HG02623 (cell line): ENCODE measurements at regions not wholly inside any gene's neighbourhood (a gene's known extent, or its start where the extent isn't known, plus 50 kb on each side); places are given as distances from the start of the nearest gene placed in this dataset.

ENCODE experiments used
- ATAC-seq: cut with Tn5 transposase; IDR thresholded peaks from one replicate; pipeline ENCODE4 v1.9.1; 2021; ENCODE audit warnings: moderate library complexity; ENCODE audit not compliant: unreplicated experiment

DNA sequence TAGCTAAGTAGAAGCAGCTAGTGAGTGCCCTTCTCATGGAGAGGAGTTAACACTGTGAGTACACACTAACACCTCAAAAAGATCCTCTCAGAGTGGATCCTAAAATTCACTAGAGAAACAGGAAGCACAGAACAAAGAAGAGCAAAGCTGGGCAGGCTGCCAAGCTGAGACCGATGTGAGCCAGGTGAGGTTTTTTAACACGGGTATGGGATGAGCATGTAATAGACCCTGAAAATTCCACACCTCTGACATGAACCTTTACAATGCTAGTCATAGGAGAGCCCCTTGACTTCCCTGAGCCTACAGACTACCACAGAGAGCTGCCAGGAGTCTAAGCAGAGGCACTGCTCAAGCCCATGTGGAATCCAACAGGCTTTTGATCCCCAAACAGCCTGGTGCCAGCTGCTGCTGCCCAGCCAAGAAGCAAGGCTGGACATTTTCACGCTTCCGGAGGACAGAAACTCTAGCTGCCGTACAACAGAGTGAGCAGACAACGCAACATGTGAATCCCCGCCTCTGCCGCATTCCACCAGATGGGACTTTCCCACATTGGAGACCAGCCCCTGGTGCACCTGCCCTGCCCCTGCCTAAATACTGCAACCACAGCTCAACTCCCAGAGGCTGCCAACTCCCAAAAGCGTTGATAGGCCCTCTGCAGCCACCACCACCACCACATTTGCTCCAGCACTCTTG, 280.8 kb downstream of the CDH10 start:
- no peak for ATAC-seq

DNA sequence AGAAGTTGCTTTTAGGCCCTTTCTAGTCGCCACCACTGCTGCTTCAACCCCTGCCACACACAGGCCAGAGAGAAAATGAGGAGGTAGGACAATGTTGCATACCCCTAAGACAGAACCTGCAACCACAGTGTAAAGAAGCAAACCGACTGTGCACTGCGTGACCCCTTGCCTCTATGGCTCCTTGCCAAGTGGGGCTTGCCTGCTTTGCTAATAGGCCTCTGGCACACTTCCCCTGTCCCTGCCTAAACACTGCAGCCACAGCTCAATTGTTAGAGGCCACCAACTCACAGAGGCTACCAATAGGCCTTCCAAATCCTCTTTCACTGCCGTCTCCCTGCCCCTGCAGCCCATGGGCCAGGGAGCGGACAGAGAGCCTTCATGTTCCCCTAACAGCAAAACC, 280.1 kb downstream of the CDH10 start:
- ATAC-seq = no peak

DNA sequence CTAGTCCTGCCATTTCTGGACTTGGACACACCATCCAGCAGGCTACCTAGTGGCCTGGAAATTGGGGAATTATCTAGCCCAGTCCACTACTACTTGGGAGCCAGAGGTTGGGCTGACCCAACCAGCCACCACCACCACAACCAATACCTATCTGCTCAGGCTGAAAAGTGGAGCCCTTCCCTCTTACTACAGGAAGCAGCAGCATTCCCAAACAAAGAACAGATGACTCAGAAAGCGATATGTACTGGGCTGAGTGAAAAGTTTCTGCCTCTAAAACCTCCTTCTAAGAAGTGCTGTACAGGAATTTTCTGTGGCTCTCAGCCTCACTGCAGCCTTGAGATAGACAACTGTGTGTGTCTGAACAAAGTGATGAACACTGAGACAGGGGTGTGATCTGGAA, 279.4 kb downstream of the CDH10 start:
- no peak for ATAC-seq

DNA sequence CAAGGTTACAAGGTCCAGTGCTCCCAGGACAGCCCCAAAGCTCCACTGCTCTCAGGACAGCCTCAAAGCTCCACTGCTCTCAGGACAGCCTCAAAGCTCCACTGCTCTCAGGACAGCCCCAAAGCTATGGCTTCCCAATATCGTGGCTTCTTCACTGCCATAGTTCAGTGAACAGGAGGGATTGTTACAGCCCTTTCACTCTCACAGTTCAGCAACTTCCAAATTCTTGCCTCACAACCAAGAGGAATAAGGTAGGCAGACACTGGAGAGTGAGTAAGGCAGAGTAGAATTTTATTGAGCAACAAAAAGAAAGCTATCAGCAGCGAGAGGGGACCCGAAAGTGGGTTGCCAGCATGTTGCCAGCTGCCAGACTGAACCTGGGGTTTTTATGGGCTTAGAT, 277.6 kb downstream of the CDH10 start:
- no peak for ATAC-seq

DNA sequence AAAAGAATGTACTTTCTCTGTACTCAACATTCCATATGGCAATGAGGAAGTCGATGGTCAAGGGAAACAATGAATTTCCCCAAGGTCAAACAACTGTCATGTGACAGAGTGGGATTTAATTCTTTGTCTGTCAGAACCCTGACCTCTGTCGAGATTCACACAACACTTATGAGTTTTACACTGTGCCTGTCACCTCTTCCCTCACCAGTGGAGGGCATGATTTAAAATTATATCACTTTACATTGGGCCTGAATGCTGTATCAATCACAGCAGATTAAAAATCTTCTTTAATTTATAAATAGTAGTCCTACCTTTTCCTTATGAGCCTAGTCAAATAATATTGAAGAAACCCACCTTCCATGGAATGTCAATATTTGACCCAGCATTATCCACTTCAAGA, 276.7 kb downstream of the CDH10 start:
- no peak for ATAC-seq

DNA sequence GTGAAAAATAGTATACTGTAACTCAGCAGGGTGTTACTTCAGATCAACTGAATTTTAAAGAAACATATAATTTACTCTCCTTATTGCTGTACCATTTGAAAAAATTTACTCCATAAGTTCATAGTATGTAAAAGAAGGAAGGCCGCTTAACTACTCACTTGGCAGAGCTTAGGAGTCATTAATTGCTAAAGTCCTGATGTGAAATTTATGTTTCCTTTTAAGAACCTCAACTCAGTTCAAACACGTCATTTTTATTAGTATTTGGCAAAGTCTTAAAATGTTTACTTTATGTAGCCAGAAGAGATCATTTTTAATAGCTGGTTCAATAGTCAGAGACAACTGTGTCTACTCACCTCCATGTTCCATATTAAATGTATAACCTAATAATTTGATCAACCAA, 268.6 kb downstream of the CDH10 start:
- ATAC-seq = no peak

DNA sequence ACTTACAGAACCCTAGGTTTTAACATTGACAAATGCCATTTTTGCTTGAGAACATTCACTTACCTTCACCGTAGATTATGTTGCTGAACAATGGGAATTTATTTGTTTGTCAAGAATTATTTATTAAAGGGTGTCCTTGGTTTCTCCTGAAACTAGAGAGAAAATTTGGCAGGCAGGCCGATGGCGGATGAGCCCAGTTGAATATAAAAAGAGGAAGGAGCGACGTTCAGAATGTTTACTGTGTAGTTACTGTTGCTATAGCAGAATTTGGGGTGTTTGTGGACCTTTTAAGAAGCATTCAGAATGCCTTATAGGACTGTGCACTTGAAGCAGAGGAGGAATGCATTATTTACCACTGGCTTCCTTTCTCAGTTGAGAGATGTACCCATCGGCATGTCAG, 268.2 kb downstream of the CDH10 start:
- no peak for ATAC-seq

DNA sequence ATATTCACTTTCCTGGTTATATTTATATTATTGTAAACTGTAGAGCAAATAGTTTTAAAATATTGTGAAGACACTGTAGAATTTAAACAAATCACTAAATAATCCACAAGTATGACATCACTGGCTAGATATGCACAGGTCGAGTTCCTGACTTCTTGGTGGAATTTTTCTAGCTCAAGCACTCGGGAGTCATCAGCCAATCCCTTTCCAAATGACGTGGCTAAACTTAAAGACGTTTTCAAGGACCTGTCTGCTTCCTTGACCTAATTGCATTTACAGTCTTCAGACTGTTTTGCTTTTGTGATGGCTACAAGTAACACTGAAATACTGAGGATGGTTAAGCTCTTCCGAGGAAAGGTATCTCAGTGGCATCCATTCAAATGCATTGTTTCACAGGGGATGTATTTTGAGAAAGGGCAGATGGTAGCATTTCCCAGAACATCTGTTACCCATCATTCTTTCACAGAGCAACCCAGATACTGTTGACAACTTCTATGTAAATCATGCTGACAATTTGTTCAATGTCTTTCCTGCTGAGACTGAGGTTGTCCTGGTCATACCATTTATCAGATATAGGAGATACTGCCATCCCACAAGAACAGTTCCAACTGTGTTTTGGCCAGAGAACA, 262.8 kb downstream of the CDH10 start:
- no peak for ATAC-seq

DNA sequence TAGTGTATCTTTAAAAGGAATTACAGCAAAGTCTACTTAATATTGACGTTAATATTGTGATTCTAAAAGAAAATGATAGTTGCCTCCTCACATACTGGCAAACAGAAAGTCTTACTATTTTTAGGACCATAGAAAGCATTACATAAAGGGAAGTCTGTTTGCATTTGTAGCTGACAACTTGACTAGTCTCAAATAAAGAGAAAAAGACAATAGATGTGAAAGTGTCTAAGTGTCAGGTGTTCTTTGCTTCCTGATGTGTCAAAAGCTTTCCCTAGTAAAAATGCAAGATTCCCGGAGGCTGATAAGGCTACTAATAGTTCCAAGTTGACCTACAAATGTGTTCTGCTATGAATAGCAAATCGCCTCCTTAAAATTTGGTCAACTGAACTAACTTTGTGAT, 259.7 kb downstream of the CDH10 start:
- ATAC-seq = no peak

DNA sequence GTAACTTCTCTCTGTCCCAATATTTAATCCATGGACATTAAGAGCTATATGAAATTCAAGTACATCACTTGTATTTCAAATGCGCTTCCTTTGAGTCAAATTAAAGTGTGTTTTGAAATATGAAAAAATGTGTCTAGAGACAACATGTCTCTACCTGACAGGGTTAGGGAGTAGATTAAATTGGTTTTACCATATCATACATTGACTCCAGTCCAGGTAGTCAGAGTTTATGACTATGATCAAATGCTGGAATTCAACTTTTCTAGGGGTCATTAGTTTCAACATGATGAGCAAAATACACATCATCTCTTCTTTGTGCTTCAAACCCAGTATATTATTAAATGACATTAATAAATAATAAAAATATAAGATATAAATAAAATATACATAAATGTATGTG, 259.2 kb downstream of the CDH10 start:
- ATAC-seq = no peak

DNA sequence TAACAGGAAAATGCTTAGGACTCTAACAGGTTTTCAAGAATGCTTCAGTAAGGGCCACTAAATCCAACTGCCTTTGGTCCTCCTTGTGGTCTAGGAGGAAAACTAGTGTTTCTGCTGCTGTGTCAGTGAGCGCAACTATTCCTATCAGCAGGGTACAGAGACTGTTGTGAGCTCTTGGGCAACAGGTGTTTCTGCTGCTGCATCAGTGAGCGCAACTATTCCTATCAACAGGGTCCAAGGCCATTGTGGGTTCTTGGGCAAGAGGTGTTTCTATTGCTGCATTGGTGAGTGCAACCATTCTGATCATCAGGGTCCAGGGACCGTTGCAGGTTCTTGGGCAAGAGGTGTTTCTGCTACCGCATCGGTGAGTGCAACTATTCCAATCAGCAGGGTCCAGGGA, 256.3 kb downstream of the CDH10 start:
- ATAC-seq = no peak

DNA sequence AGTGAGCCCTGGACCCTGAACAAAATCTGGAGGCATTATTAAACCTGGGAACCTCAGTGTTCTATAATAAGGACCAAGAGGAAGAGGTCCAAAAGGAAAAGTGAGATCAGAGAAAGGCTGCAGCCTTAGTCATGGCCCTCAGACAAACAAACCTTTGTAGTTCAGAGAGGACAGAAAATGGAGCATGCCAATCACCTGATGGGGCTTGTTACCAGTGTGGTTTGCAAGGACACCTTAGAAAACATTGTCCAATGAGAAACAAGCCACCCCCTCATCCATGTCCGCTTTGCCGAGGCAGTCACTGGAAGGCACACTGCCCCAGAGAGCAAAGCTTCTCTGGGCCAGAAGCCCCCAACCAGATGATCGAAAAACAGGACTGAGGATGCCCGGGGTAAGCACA, 254.8 kb downstream of the CDH10 start:
- ATAC-seq = no peak

DNA sequence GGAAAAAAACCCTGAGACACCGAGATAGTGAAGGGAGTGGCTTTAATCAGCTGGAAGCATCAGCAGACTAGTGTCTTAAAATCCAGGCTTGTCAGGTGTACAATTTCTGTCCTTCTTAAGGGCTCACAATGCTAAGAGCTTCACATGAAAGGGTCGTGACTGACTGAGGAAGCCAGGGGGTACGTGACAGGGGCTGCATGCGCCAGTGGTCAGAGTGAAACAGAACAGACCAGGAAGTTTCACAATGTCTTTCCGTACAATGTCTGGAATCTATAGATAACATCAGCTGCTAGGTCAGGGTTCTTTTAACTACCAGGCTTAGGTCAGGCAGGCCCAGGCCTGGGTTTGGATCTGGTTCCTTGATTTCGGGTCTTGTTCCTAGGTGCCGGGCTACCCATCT, 253.0 kb downstream of the CDH10 start:
- no peak for ATAC-seq

DNA sequence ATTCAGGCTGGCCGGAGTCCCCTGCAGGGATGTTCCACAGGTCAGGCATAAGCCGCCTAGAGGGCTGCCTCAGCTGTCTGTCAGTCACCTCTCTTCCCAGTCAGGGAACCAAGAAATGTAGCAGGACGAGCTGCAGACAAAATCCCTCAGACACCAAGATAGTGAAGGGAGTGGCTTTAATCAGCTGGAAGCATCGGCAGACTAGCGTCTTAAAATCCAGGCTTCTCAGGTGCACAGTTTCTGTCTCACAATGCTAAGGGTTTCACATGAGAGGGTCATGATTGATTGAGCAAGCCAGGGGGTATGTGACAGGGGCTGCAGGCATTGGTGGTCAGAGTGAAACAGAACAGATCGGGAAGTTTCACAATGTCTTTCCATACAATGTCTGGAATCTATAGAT, 247.2 kb downstream of the CDH10 start:
- ATAC-seq = no peak

DNA sequence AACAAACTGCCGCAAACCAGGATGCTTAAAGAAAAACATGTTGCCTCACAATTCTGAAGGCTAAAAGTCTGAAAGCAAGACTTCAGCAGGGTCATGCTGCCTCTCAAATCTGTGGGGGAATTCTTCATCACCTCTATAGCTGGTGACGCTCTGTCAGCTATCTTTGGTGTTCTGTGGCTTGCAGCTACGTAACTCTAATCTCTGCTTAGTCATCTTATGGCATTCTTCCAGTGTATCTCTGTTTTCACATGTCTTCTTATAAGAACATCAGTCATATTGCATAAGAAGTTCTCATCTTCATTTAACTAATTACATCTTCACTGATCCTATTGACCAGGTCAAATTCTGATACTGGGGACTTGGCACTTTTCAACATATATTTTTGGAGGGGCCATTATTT, 243.0 kb downstream of the CDH10 start:
- no peak for ATAC-seq

DNA sequence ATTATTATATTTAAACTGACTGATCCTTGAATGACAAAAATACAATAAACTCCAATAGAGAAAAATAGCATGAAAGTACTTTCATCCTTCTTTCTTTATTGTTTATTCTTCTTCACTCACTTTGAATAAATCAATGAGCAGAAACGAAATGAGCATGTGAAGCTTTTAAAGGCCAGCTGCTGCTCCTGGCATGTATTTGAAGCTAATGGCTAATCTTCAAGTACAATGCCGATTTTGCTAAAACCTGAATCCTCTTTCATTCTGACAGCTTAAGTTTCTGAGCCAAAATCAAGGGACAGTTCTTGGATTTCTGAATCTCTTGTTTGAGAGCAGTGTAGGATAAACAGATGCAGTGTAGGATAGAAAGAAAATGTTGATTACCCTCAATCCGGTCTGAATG, 237.3 kb downstream of the CDH10 start:
- ATAC-seq = no peak

DNA sequence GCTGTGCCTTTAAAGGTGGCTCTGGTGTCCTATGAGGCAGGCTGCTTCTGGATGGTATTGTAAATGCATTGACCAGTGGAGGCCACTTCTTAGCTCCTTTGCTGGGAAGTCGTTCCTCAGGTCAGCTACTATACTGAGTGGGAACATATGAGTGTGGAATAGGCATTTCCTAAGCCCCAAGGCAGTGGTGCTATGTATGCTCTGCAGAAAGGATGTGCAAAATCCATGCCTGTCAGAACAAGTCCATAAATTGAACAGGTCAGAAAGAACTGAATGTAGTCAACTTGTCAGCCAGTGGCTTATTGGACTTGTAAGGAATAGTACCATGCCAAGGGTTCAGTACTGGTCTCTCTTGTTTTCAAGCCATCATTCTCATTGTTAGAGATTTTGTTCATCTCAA, 216.4 kb downstream of the CDH10 start:
- ATAC-seq = no peak

DNA sequence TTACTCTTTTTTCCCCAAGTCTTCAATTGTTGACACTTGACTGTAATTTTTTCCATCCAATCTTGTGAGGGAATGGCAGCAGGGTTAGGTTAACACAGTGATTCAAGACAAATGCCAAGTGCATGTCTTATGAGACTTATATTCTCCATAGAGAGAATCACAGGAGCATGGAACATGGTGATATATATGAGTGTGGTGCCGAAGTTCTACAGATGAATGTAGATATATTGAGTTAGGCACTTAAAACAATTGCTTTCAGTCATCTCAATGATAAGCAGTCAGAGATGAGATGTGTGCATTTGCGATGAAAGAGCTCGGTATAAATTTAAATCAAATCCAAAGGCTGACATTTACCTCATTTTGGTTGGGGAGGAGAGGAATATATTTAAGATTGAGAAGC, 211.2 kb downstream of the CDH10 start:
- no peak for ATAC-seq
